ENCODE measurements at regions not wholly inside any gene's neighbourhood (a gene's known extent, or its start where the extent isn't known, plus 50 kb on each side); places are given as distances from the start of the nearest gene placed in this dataset.

GRCh38 chr17:79535728-79536025, 75.2 kb downstream of the RBFOX3 start:
- Histone ChIP-seq H3K4me1 (ENCODE audit: control insufficient read depth, extremely low read depth, insufficient read depth, low read length) (no peaks in the 10 kb centered on the region), H3K4me3 (replicated peaks in 1 of 3; ENCODE audit: insufficient read depth in 1 of 3, low read depth in 1 of 3, low read length in 3 of 3) (no peak overlapping the region), H3K9ac (replicated peaks; ENCODE audit: extremely low read depth, insufficient read depth, low read length) (no peak overlapping the region), H2AFZ (ENCODE audit: low read depth, low read length) (no peak overlapping the region), H3K79me2 (ENCODE audit: control insufficient read depth, insufficient read depth, low read length) (no peaks in the 10 kb centered on the region), H3K36me3 (ENCODE audit: control insufficient read depth in 2 of 2, extremely low read depth in 1 of 2, insufficient read depth in 2 of 2, low read length in 2 of 2) (no peaks in the 10 kb centered on the region), H3K9me1 (replicated peaks; ENCODE audit: control insufficient read depth, extremely low read depth, insufficient read depth, low read length) (no peaks in the 10 kb centered on the region), H3K27me3 (ENCODE audit: control insufficient read depth in 2 of 2, insufficient read depth in 2 of 2, low read length in 2 of 2) (no peaks in the 10 kb centered on the region), H3K4me2 (ENCODE audit: insufficient read depth, low read length) (no peak overlapping the region), H3K27ac (ENCODE audit: insufficient read depth, low read depth, low read length) (no peak overlapping the region), H3K9me3 (replicated peaks; ENCODE audit: control insufficient read depth, insufficient read depth, low read length) (no peaks in the 10 kb centered on the region), H4K20me1 (replicated peaks; ENCODE audit: control insufficient read depth, extremely low read depth, insufficient read depth, low read length) (no peaks in the 10 kb centered on the region)
- dilution Hi-C loops (cut with MboI; ENCODE audit: extremely low pct_ligation_motif_present, low sequenced_read_pairs), result no loop called here
- ChIA-PET CTCF (no interaction called here), POLR2A (no interaction called here)
- FAIRE-seq (no peak), DNase-seq (ENCODE audit: low read depth, low spot score) (no peak)
- TF ChIP-seq GATA2 (IDR thresholded peaks at IDR 0.05; ENCODE audit: insufficient read depth, insufficient read length, low read depth, low read length) (no peak), POLR2AphosphoS5 (IDR thresholded peaks at IDR 0.05; ENCODE audit: insufficient read depth, low read depth, low read length) (no peak), POLR2A (IDR thresholded peaks at IDR 0.05; ENCODE audit: low read depth, low read length) (no peak), MYC (IDR thresholded peaks at IDR 0.05; ENCODE audit: low read depth, low read length) (no peak), EZH2 (IDR thresholded peaks at IDR 0.05; ENCODE audit: borderline replicate concordance, low read depth, low read length, severe bottlenecking) (no peak), JUN (IDR thresholded peaks at IDR 0.05; ENCODE audit: borderline replicate concordance, insufficient read depth, insufficient read length, low read depth) (no peak), FOS (IDR thresholded peaks at IDR 0.05; ENCODE audit: borderline replicate concordance, insufficient read depth, low read length) (no peak)
- TF ChIP-seq, protein P1, sequence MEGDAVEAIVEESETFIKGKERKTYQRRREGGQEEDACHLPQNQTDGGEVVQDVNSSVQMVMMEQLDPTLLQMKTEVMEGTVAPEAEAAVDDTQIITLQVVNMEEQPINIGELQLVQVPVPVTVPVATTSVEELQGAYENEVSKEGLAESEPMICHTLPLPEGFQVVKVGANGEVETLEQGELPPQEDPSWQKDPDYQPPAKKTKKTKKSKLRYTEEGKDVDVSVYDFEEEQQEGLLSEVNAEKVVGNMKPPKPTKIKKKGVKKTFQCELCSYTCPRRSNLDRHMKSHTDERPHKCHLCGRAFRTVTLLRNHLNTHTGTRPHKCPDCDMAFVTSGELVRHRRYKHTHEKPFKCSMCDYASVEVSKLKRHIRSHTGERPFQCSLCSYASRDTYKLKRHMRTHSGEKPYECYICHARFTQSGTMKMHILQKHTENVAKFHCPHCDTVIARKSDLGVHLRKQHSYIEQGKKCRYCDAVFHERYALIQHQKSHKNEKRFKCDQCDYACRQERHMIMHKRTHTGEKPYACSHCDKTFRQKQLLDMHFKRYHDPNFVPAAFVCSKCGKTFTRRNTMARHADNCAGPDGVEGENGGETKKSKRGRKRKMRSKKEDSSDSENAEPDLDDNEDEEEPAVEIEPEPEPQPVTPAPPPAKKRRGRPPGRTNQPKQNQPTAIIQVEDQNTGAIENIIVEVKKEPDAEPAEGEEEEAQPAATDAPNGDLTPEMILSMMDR (IDR thresholded peaks at IDR 0.05; ENCODE audit: extremely low read depth in 1 of 2, insufficient read depth in 1 of 2, low read depth in 1 of 2, low read length in 2 of 2), result no peak
- TF ChIP-seq, protein P2, sequence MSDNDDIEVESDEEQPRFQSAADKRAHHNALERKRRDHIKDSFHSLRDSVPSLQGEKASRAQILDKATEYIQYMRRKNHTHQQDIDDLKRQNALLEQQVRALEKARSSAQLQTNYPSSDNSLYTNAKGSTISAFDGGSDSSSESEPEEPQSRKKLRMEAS (IDR thresholded peaks at IDR 0.05; ENCODE audit: insufficient read depth, insufficient read length), result no peak
- intact Hi-C loops (cut with micrococcal nuclease), result no loop called here
- BruUV-seq (replicated peaks), result no TSS peak
